ENCODE measurements at regions not wholly inside any gene's neighbourhood (a gene's known extent, or its start where the extent isn't known, plus 50 kb on each side); places are given as distances from the start of the nearest gene placed in this dataset.

GRCh38 chr22:22714600-22715335 is 70.4 kb downstream of the GGTLC2 start:
- Histone ChIP-seq H3K27me3 (peaks cover 0 to 30% of the 10 kb centered on the region in 2 donors), H3K27ac (no peak overlapping the region), H3K4me1 (no peaks in the 10 kb centered on the region), H3K36me3 (no peaks in the 10 kb centered on the region), H3K9me3 (no peaks in the 10 kb centered on the region), H3K4me3 (no peak overlapping the region)
- intact Hi-C loops (cut with DNase I; ENCODE audit: low total_unique reads), result no loop called here
- TF ChIP-seq, protein P1, sequence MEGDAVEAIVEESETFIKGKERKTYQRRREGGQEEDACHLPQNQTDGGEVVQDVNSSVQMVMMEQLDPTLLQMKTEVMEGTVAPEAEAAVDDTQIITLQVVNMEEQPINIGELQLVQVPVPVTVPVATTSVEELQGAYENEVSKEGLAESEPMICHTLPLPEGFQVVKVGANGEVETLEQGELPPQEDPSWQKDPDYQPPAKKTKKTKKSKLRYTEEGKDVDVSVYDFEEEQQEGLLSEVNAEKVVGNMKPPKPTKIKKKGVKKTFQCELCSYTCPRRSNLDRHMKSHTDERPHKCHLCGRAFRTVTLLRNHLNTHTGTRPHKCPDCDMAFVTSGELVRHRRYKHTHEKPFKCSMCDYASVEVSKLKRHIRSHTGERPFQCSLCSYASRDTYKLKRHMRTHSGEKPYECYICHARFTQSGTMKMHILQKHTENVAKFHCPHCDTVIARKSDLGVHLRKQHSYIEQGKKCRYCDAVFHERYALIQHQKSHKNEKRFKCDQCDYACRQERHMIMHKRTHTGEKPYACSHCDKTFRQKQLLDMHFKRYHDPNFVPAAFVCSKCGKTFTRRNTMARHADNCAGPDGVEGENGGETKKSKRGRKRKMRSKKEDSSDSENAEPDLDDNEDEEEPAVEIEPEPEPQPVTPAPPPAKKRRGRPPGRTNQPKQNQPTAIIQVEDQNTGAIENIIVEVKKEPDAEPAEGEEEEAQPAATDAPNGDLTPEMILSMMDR (IDR thresholded peaks at IDR 0.05), result no peak
- peak in 1 of 2 donors; percentile 47 for DNase-seq

DNA sequence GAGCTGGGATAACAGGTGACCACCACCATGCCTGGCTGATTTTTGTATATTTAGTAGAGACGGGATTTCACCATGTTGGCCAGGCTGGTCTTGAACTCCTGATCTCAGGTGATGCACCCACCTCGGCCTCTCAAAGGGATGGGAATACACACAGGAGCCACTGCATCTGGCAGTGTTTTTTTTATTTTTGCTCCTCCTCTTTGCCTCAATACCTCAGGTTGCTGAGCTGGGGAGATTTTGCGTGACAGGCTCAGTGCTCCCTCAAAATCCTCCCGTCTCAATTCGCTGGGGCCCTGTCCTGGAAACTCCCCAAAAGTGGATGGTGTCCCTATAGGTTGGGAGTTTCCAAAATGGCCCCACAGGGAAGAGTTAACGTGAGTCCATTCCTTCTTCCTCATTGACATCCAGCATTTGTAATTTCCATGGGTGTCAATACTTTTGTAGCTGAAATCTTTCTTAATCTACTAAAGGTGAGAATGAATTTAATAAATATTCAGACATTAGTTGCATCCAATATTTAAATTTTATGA is 71.8 kb downstream of the GGTLC2 start:
- no peak for DNase-seq
- H3K9me3 ChIP-seq, result no peaks in the 10 kb centered on the region
- intact Hi-C loops (cut with DNase I; ENCODE audit: low total_unique reads), result no loop called here
- TF ChIP-seq, protein P1 (IDR thresholded peaks at IDR 0.05), result no peak
- no peaks in the 10 kb centered on the region for H3K36me3 ChIP-seq
- peaks cover 0 to 29% of the 10 kb centered on the region in 2 donors for H3K27me3 ChIP-seq
- no peak overlapping the region for H3K27ac ChIP-seq
- no peaks in the 10 kb centered on the region for H3K4me1 ChIP-seq
- H3K4me3 ChIP-seq, result no peak overlapping the region

- TF ChIP-seq, protein P1 (IDR thresholded peaks at IDR 0.05), result no peak
- DNase-seq, result no peak
- intact Hi-C loops (cut with DNase I; ENCODE audit: low total_unique reads), result no loop called here
- no peaks in the 10 kb centered on the region for H3K4me1 ChIP-seq
- H3K9me3 ChIP-seq, result no peaks in the 10 kb centered on the region
- H3K36me3 ChIP-seq, result no peaks in the 10 kb centered on the region
- H3K27me3 ChIP-seq, result peaks cover 0 to 29% of the 10 kb centered on the region in 2 donors
- no peak overlapping the region for H3K4me3 ChIP-seq
- H3K27ac ChIP-seq, result no peak overlapping the region
Observed at GRCh38 chr22:22717664-22718063, 73.2 kb downstream of the GGTLC2 start.

DNA sequence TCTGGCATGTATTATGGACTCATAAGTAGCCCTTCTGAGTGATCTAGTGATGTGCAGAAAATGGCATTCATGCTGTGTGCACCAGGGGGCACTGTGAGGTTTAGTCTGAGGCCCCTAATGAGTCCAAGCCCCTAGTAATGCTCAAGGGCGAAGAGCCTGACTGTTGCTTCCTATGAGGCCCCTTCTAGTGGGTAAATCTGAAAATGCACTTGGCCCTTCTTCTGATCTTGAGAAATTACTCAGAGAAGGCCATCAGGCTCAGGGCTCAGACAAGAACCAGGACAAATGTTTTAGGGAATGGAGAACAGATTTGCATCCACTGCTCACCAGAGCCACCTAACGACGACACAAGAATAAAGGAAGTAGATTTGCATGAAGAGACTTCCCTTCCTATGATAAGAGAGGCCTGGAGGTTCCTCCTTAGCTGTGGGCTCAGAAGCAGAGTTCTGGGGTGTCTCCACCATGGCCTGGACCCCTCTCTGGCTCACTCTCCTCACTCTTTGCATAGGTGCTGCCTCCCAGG is 75.8 kb downstream of the GGTLC2 start:
- no peak overlapping the region for H3K27ac ChIP-seq
- H3K27me3 ChIP-seq, result peaks cover 0 to 26% of the 10 kb centered on the region in 2 donors
- DNase-seq, result peak in 1 of 2 donors; percentile 55
- no peaks in the 10 kb centered on the region for H3K4me1 ChIP-seq
- H3K36me3 ChIP-seq, result no peaks in the 10 kb centered on the region
- TF ChIP-seq, protein P1 (IDR thresholded peaks at IDR 0.05), result peak in 1 of 2 experiments; percentile 7
- no peaks in the 10 kb centered on the region for H3K9me3 ChIP-seq
- intact Hi-C loops (cut with DNase I; ENCODE audit: low total_unique reads), result no loop called here
- H3K4me3 ChIP-seq, result no peak overlapping the region

GRCh38 chr22:22720724-22721261 is 76.4 kb downstream of the GGTLC2 start:
- intact Hi-C loops (cut with DNase I; ENCODE audit: low total_unique reads), result no loop called here
- H3K36me3 ChIP-seq, result no peaks in the 10 kb centered on the region
- H3K9me3 ChIP-seq, result no peaks in the 10 kb centered on the region
- no peak overlapping the region for H3K4me3 ChIP-seq
- peak in 1 of 2 donors; percentile 38 for DNase-seq
- TF ChIP-seq, protein P1 (IDR thresholded peaks at IDR 0.05), result no peak
- peaks cover 0 to 22% of the 10 kb centered on the region in 2 donors for H3K27me3 ChIP-seq
- H3K4me1 ChIP-seq, result no peaks in the 10 kb centered on the region
- H3K27ac ChIP-seq, result no peak overlapping the region
